Left lung (tissue), 4 donors: ENCODE measurements at regions not wholly inside any gene's neighbourhood (a gene's known extent, or its start where the extent isn't known, plus 50 kb on each side); places are given as distances from the start of the nearest gene placed in this dataset.
"Not testable (repeated sequence)": the region's sequence is repeated elsewhere in the genome, so short reads cannot be mapped to it uniquely, and the experiment has no call there.

Experiments
- ATAC-seq: fragments of 200-7000 bp; cut with Tn5 transposase; one replicate; pipeline ENCODE4 v1.9.1; 2020; ENCODE audit warnings: moderate library complexity
- DNase-seq, 4 donors: peaks; one replicate each; pipeline ENCODE4 v3.0.0-alpha.2; 2013 to 2020
- H3K27ac ChIP-seq, 2 donors: fragments of 200-600 bp; sonication (generic) in 1 of 2; one replicate each; pipeline versions ENCODE4 v1.5.0 to v1.8.0; 2020 to 2021
- H3K27me3 ChIP-seq, 2 donors: fragments of 200-600 bp; sonication (generic) in 1 of 2; one replicate each; pipeline versions ENCODE4 v1.5.0 to v1.8.0; 2020 to 2021
- H3K36me3 ChIP-seq, 2 donors: fragments of 200-600 bp; sonication (generic) in 1 of 2; one replicate each; pipeline versions ENCODE4 v1.5.0 to v1.8.0; 2020 to 2021
- H3K4me1 ChIP-seq, 2 donors: fragments of 200-600 bp; one replicate each; pipeline ENCODE4 v1.8.0; 2021
- H3K4me3 ChIP-seq, 2 donors: fragments of 200-600 bp; sonication (generic) in 1 of 2; one replicate each; pipeline versions ENCODE4 v1.5.0 to v1.8.0; 2020 to 2021; ENCODE audit warnings: mild to moderate bottlenecking in 1 of 2
- H3K9me3 ChIP-seq, 2 donors: fragments of 200-600 bp; sonication (generic) in 1 of 2; one replicate each; pipeline versions ENCODE4 v1.5.0 to v1.8.0; 2020 to 2021
- CTCF ChIP-seq, 2 donors: fragments of 200-600 bp; sonication (generic) in 1 of 2; IDR thresholded peaks; one replicate each; pipeline versions ENCODE4 v1.5.0 to v1.8.0; 2021; ENCODE audit warnings: antibody characterized with exemption in 2 of 2
- intact Hi-C, 2 donors: fragments of 100-400 bp; cut with DNase I; formaldehyde crosslinking; loops; one replicate each; pipeline versions ENCODE4 v1.11.2 to v1.14.2; 2022
- donor health status: DM: no; HTN: yes; CAD: no.
- donor health status: DM: no; HTN: no; CAD: no.

- Histone ChIP-seq H3K9me3 (no peaks in the 10 kb centered on the region), H3K27ac (peak overlapping the region; percentile 58 to 62), H3K27me3 (no peaks in the 10 kb centered on the region), H3K4me3 (no peak overlapping the region), H3K4me1 (peaks cover 0 to 12% of the 10 kb centered on the region in 2 donors), H3K36me3 (no peaks in the 10 kb centered on the region)
- ATAC-seq (peak; percentile 3), DNase-seq (no peak)
- intact Hi-C loops: no loop called here
- no peak for TF ChIP-seq CTCF (IDR thresholded peaks at IDR 0.05)
Observed at GRCh38 chr12:47407463-47408129, 298.2 kb downstream of the RPAP3 start.

GRCh38 chr12:47403681-47404080 is 302.1 kb downstream of the RPAP3 start:
- ATAC-seq (no peak), DNase-seq (no peak)
- Histone ChIP-seq H3K27ac (no peak overlapping the region), H3K27me3 (no peaks in the 10 kb centered on the region), H3K36me3 (no peaks in the 10 kb centered on the region), H3K4me3 (no peak overlapping the region), H3K4me1 (peaks cover 0 to 10% of the 10 kb centered on the region in 2 donors), H3K9me3 (peaks cover 0 to 3% of the 10 kb centered on the region in 2 donors)
- TF ChIP-seq CTCF (IDR thresholded peaks at IDR 0.05): no peak
- intact Hi-C loops: no loop called here

- ATAC-seq, H3K9me3 ChIP-seq, H3K36me3 ChIP-seq, H3K4me3 ChIP-seq, DNase-seq, H3K4me1 ChIP-seq, intact Hi-C loops, H3K27ac ChIP-seq, H3K27me3 ChIP-seq: not testable (repeated sequence)
Observed at GRCh38 chr12:47401196-47401595, 304.6 kb downstream of the RPAP3 start.

GRCh38 chr12:47400266-47400665 is 305.6 kb downstream of the RPAP3 start:
- Histone ChIP-seq H3K4me1 (peaks cover 0 to 7% of the 10 kb centered on the region in 2 donors), H3K27ac (no peak overlapping the region), H3K27me3 (no peaks in the 10 kb centered on the region), H3K36me3 (no peaks in the 10 kb centered on the region), H3K4me3 (no peak overlapping the region), H3K9me3 (peaks cover 0 to 7% of the 10 kb centered on the region in 2 donors)
- intact Hi-C loops: no loop called here
- ATAC-seq (no peak), DNase-seq (no peak)
- no peak for TF ChIP-seq CTCF (IDR thresholded peaks at IDR 0.05)

- H3K4me1 ChIP-seq: peaks cover 0 to 16% of the 10 kb centered on the region in 2 donors
- peaks cover 0 to 7% of the 10 kb centered on the region in 2 donors for H3K9me3 ChIP-seq
- peak; percentile 34 to 45 for TF ChIP-seq CTCF (IDR thresholded peaks at IDR 0.05)
- DNase-seq: no peak
- no peaks in the 10 kb centered on the region for H3K27me3 ChIP-seq
- H3K36me3 ChIP-seq: no peaks in the 10 kb centered on the region
- intact Hi-C loops: loop anchor here in 1 of 2 donors (10.0 kb wide), 1 partner anchor 363 kb away; no protein-coding TSS in a partner anchor
- ATAC-seq: peak; percentile 83
- H3K27ac ChIP-seq: no peak overlapping the region
- no peak overlapping the region for H3K4me3 ChIP-seq
Observed at GRCh38 chr12:47397664-47398281, 308.1 kb downstream of the RPAP3 start.
